ENCODE measurements at regions not wholly inside any gene's neighbourhood (a gene's known extent, or its start where the extent isn't known, plus 50 kb on each side); places are given as distances from the start of the nearest gene placed in this dataset.
"Not testable (repeated sequence)": the region's sequence is repeated elsewhere in the genome, so short reads cannot be mapped to it uniquely, and the experiment has no call there.

DNA sequence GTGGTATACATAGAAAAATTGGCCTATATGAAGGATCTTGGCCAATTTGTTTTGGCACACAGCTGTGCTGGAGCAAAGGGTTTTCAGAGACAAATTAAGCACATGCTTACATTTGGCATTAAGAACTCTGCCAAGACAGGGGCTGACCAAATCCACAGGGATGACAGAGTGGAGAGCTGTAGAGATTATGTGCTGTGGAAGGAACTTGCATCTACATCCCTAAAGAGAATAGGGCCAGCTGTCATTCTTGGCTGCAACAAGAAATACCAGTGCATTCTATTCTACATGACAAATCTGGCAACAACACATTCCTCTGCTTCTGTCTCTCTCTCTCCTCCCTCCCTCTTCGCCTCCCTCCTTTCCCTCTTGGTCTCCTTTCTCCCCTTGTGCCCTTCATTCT lies 75.6 kb downstream of the POM121L12 start:
- TF ChIP-seq, protein P1, sequence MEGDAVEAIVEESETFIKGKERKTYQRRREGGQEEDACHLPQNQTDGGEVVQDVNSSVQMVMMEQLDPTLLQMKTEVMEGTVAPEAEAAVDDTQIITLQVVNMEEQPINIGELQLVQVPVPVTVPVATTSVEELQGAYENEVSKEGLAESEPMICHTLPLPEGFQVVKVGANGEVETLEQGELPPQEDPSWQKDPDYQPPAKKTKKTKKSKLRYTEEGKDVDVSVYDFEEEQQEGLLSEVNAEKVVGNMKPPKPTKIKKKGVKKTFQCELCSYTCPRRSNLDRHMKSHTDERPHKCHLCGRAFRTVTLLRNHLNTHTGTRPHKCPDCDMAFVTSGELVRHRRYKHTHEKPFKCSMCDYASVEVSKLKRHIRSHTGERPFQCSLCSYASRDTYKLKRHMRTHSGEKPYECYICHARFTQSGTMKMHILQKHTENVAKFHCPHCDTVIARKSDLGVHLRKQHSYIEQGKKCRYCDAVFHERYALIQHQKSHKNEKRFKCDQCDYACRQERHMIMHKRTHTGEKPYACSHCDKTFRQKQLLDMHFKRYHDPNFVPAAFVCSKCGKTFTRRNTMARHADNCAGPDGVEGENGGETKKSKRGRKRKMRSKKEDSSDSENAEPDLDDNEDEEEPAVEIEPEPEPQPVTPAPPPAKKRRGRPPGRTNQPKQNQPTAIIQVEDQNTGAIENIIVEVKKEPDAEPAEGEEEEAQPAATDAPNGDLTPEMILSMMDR (conservative IDR thresholded peaks at IDR 0.05; ENCODE audit: low read depth, low read length), result no peak
- no peak for DNase-seq (ENCODE audit: low read depth)
- H3K4me3 ChIP-seq (ENCODE audit: low read depth, low read length), result no peak overlapping the region

GRCh38 chr7:53113424-53113823 lies 78.0 kb downstream of the POM121L12 start:
- no peak for DNase-seq (ENCODE audit: low read depth)
- TF ChIP-seq, protein P1 (conservative IDR thresholded peaks at IDR 0.05; ENCODE audit: low read depth, low read length), result no peak
- no peak overlapping the region for H3K4me3 ChIP-seq (ENCODE audit: low read depth, low read length)

GRCh38 chr7:53119514-53119941 lies 84.1 kb downstream of the POM121L12 start:
- peak; percentile 0 for DNase-seq (ENCODE audit: low read depth)
- TF ChIP-seq, protein P1 (conservative IDR thresholded peaks at IDR 0.05; ENCODE audit: low read depth, low read length), result no peak
- no peak overlapping the region for H3K4me3 ChIP-seq (ENCODE audit: low read depth, low read length)

- H3K4me3 ChIP-seq (ENCODE audit: low read depth, low read length), result no peak overlapping the region
- TF ChIP-seq, protein P1 (conservative IDR thresholded peaks at IDR 0.05; ENCODE audit: low read depth, low read length), result no peak
- no peak for DNase-seq (ENCODE audit: low read depth)
These were observed 85.9 kb downstream of the POM121L12 start for GRCh38 chr7:53121374-53121773.

GRCh38 chr7:53131697-53132096 lies 96.3 kb downstream of the POM121L12 start:
- TF ChIP-seq, protein P1 (conservative IDR thresholded peaks at IDR 0.05; ENCODE audit: low read depth, low read length), result no peak

GRCh38 chr7:53151496-53151895 lies 116.1 kb downstream of the POM121L12 start:
- TF ChIP-seq, protein P1 (conservative IDR thresholded peaks at IDR 0.05; ENCODE audit: low read depth, low read length), result no peak
- no peak for DNase-seq (ENCODE audit: low read depth)
- H3K4me3 ChIP-seq (ENCODE audit: low read depth, low read length), result no peak overlapping the region

More at GRCh38 chr7:53131697-53132096, 96.3 kb downstream of the POM121L12 start:
- H3K4me3 ChIP-seq (ENCODE audit: low read depth, low read length), result no peak overlapping the region
- no peak for DNase-seq (ENCODE audit: low read depth)

DNA sequence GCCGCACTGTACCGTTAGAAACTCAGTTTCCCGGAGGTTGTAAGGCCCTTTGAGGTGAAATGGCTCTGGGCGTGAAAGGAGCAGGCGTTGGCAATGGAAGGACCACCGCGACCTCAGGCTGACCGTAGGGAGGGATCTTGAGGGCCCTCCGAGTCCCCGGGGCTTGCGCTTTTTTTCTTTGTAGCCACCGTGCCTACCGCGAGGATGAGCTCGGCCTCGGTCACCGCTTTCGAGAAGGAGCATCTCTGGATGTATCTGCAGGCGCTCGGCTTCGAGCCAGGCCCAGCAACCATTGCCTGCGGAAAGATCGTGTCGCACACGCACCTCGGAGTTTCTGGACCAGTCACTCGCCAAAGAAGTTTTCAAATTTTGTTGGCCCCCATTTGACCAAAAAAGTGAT lies 151.8 kb downstream of the POM121L12 start:
- not testable (repeated sequence) for DNase-seq (ENCODE audit: low read depth); H3K4me3 ChIP-seq (ENCODE audit: low read depth, low read length)

Data from choroid plexus epithelial cell (primary cell).